AG08396 (cell line): ENCODE measurements at regions not wholly inside any gene's neighbourhood (a gene's known extent, or its start where the extent isn't known, plus 50 kb on each side); places are given as distances from the start of the nearest gene placed in this dataset.

Experiments
- DNase-seq: peaks from one replicate; pipeline ENCODE4 v3.0.0; 2012; ENCODE audit warnings: low spot score, mixed read lengths

- no peak for DNase-seq
Observed at GRCh38 chr5:97600486-97600885, 417.4 kb upstream of the RIOK2 start.

GRCh38 chr5:97601651-97602050 is 418.6 kb upstream of the RIOK2 start:
- DNase-seq, result no peak

- DNase-seq, result no peak
Observed at GRCh38 chr5:97606531-97606930, 423.5 kb upstream of the RIOK2 start.

GRCh38 chr5:97608501-97608900 is 425.5 kb upstream of the RIOK2 start:
- DNase-seq, result no peak

GRCh38 chr5:97618721-97619120 is 435.7 kb upstream of the RIOK2 start:
- no peak for DNase-seq

GRCh38 chr5:97623441-97623840 is 440.4 kb upstream of the RIOK2 start:
- DNase-seq, result no peak

- no peak for DNase-seq
Observed at GRCh38 chr5:97624886-97625285, 441.8 kb upstream of the RIOK2 start.

- no peak for DNase-seq
Observed at GRCh38 chr5:97627272-97627671, 444.2 kb upstream of the RIOK2 start.

GRCh38 chr5:97628031-97628430 is 445.0 kb upstream of the RIOK2 start:
- DNase-seq, result no peak

- DNase-seq, result no peak
Observed at GRCh38 chr5:97628807-97629206, 445.8 kb upstream of the RIOK2 start.

- DNase-seq, result peak; percentile 73
Observed at GRCh38 chr5:97629276-97629675, 446.2 kb upstream of the RIOK2 start.

GRCh38 chr5:97635553-97635952 is 452.5 kb upstream of the RIOK2 start:
- DNase-seq, result no peak

- DNase-seq, result no peak
Observed at GRCh38 chr5:97636766-97637165, 453.7 kb upstream of the RIOK2 start.

- no peak for DNase-seq
Observed at GRCh38 chr5:97641081-97641480, 458.0 kb upstream of the RIOK2 start.

GRCh38 chr5:97644206-97644605 is 461.2 kb upstream of the RIOK2 start:
- no peak for DNase-seq

- DNase-seq, result no peak
Observed at GRCh38 chr5:97644896-97645295, 461.8 kb upstream of the RIOK2 start.

GRCh38 chr5:97657239-97657638 is 474.2 kb upstream of the RIOK2 start:
- no peak for DNase-seq

- no peak for DNase-seq
Observed at GRCh38 chr5:97658116-97658900, 475.3 kb upstream of the RIOK2 start.

GRCh38 chr5:97666783-97667182 is 483.7 kb upstream of the RIOK2 start:
- no peak for DNase-seq

- no peak for DNase-seq
Observed at GRCh38 chr5:97670447-97670846, 487.4 kb upstream of the RIOK2 start.

GRCh38 chr5:97676608-97677007 is 493.6 kb upstream of the RIOK2 start:
- DNase-seq, result no peak

- DNase-seq, result no peak
Observed at GRCh38 chr5:97694091-97694490, 511.0 kb upstream of the RIOK2 start.

GRCh38 chr5:97714424-97714823 is 531.4 kb upstream of the RIOK2 start:
- DNase-seq, result no peak

GRCh38 chr5:97726106-97726505 is 543.1 kb upstream of the RIOK2 start:
- no peak for DNase-seq
